ENCODE measurements at regions not wholly inside any gene's neighbourhood (a gene's known extent, or its start where the extent isn't known, plus 50 kb on each side); places are given as distances from the start of the nearest gene placed in this dataset.

DNA sequence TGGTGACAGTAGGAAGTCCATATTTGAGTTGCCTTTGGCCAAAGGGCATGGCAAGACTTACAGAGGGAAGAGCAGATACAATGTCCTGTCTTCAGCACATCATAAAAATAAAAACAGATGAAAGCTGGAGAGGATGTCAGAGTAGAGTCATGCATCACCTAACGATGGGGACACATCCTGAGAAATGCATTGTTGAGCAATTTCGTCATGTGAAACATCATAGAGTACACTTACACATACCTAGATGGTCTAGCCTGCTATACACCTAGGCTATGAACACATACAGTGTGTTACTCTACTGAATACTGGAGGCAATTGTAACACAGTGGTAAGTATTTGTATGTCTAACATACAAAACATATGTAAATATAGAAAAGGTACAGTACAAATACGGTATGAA, 75.6 kb downstream of the VEGFA start:
- no peak overlapping the region for H3K27ac ChIP-seq (ENCODE audit: low read length)
- no peak overlapping the region for H3K4me3 ChIP-seq (ENCODE audit: low read length)
- H3K4me1 ChIP-seq (ENCODE audit: insufficient read depth, low read length) = no peaks in the 10 kb centered on the region
- no peaks in the 10 kb centered on the region for H3K9me3 ChIP-seq (ENCODE audit: insufficient read depth, low read depth, low read length)
- no peaks in the 10 kb centered on the region for H3K36me3 ChIP-seq (ENCODE audit: insufficient read depth, low read depth, low read length)
- H3K9ac ChIP-seq (ENCODE audit: low read depth, low read length) = no peak overlapping the region
- no peaks in the 10 kb centered on the region for H3K27me3 ChIP-seq (ENCODE audit: insufficient read depth, low read length)

DNA sequence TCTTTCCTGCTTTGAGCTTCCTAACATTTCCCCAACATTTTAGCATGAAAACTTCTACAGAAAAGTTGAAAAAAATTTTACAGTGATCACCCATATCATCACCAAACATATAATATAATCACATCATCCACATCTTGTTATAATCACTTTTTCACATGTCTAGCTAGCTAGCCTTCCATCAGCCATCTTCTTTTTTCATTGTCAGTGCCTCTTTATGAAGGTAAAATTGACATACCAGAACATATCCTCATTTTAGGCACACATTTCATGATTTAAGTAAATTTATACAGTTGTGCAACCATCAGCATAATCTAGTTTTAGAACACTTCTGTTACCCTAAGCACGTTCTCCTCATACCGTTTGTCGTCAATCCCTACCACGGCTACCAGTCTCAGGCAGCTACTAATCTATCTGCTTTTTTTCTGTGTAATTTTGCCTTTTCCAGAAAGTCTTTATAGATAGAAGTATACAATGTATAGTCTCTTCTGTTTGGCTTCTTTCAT, 73.7 kb downstream of the VEGFA start:
- no peaks in the 10 kb centered on the region for H3K36me3 ChIP-seq (ENCODE audit: insufficient read depth, low read depth, low read length)
- no peak overlapping the region for H3K27ac ChIP-seq (ENCODE audit: low read length)
- H3K9me3 ChIP-seq (ENCODE audit: insufficient read depth, low read depth, low read length) = no peaks in the 10 kb centered on the region
- no peaks in the 10 kb centered on the region for H3K27me3 ChIP-seq (ENCODE audit: insufficient read depth, low read length)
- H3K4me3 ChIP-seq (ENCODE audit: low read length) = no peak overlapping the region
- H3K4me1 ChIP-seq (ENCODE audit: insufficient read depth, low read length) = no peaks in the 10 kb centered on the region
- H3K9ac ChIP-seq (ENCODE audit: low read depth, low read length) = no peak overlapping the region

DNA sequence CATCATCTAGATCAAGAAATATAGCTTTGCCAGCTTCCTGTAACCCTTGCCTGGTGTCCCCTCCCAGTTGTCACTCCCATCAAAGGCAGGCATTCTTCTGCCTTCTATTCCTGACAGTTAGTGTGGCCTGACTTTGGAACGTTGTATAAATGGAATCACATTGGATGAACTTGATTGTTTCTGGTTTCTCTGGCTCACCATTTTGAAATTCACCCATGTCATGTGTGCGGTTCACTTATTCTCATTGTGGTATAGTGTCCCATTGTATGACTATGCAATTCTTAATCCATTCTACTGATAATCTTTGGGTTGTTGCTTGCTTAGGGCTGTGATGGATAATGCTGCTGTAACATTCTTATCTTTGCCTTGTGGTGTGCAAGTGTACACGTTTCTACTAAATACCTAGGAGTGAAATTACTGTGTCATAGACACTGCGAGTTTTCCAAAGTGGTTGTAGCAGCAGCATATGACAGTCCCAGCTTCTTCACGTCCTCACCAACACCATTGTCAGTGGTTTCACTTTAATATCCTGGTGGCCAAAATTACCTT, 73.2 kb downstream of the VEGFA start:
- Histone ChIP-seq H3K9me3 (ENCODE audit: insufficient read depth, low read depth, low read length) (no peaks in the 10 kb centered on the region), H3K36me3 (ENCODE audit: insufficient read depth, low read depth, low read length) (no peaks in the 10 kb centered on the region), H3K4me1 (ENCODE audit: insufficient read depth, low read length) (no peaks in the 10 kb centered on the region), H3K27me3 (ENCODE audit: insufficient read depth, low read length) (no peaks in the 10 kb centered on the region), H3K27ac (ENCODE audit: low read length) (no peak overlapping the region), H3K4me3 (ENCODE audit: low read length) (no peak overlapping the region), H3K9ac (ENCODE audit: low read depth, low read length) (no peak overlapping the region)

DNA sequence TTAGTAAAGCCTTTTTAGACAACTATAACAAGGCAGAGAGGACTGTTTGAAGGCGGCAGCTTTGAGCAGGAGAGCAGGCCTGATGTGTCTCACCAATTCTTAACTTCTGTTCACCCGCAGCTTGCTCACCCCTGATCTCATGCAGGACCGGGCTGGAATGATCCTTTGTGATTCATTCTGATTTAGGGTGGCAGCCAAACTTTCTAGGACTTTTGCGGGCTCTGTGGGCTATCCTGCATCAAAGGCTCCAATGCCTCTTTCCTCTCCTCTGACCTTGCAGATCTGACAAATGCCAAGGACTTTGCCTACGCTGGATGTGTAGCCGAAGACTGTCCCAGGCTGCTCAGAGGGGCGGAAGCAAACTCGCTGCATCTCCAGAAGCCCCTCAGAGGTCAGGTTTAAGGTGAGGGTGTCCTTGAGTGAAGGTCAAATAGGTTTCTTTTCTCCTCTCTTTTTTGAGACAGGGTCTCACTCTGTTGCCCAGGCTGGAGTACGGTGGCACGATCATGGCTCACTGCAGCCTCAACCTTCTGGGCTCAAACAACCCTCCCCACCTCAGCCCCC, 72.3 kb downstream of the VEGFA start:
- Histone ChIP-seq H3K9me3 (ENCODE audit: insufficient read depth, low read depth, low read length) (no peaks in the 10 kb centered on the region), H3K36me3 (ENCODE audit: insufficient read depth, low read depth, low read length) (no peaks in the 10 kb centered on the region), H3K9ac (ENCODE audit: low read depth, low read length) (no peak overlapping the region), H3K4me3 (ENCODE audit: low read length) (no peak overlapping the region), H3K27me3 (ENCODE audit: insufficient read depth, low read length) (no peaks in the 10 kb centered on the region), H3K4me1 (ENCODE audit: insufficient read depth, low read length) (no peaks in the 10 kb centered on the region), H3K27ac (ENCODE audit: low read length) (no peak overlapping the region)

DNA sequence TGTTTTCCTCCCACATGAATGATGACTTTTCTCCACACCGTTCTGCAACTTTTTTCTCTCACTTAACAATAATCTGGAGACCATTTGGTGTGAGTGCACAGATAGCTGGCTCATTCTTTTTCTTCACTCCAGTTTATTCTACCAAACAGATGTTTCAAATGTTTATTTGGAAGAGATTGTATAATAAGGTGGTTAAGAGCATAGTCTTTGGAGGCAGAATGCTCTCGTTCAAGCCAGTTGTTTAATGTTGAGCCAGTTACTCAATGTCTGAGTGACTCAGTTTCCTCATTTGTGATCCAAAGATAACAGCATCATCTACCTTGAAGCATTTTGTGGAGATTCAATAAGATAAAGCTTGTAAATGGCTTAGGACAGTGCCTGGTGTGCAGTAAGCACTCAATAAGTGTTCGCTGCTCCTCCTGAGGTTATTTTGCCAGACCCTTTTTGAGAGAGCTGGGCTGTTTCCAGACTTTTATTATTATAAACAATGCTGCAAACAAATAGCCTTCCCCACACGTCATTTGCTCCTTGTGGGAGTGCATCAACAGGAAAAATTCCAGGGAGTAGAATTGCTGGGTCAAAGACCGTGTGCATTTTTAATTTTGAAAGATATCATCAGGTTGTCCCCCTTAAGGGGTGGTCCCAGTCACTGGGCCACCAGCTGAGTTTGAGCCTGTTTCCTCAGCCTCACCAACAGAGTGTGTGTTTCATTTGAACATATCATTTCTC, 70.6 kb downstream of the VEGFA start:
- no peak overlapping the region for H3K9ac ChIP-seq (ENCODE audit: low read depth, low read length)
- H3K36me3 ChIP-seq (ENCODE audit: insufficient read depth, low read depth, low read length) = no peaks in the 10 kb centered on the region
- H3K27me3 ChIP-seq (ENCODE audit: insufficient read depth, low read length) = no peaks in the 10 kb centered on the region
- H3K4me1 ChIP-seq (ENCODE audit: insufficient read depth, low read length) = no peaks in the 10 kb centered on the region
- no peaks in the 10 kb centered on the region for H3K9me3 ChIP-seq (ENCODE audit: insufficient read depth, low read depth, low read length)
- H3K27ac ChIP-seq (ENCODE audit: low read length) = no peak overlapping the region
- no peak overlapping the region for H3K4me3 ChIP-seq (ENCODE audit: low read length)

DNA sequence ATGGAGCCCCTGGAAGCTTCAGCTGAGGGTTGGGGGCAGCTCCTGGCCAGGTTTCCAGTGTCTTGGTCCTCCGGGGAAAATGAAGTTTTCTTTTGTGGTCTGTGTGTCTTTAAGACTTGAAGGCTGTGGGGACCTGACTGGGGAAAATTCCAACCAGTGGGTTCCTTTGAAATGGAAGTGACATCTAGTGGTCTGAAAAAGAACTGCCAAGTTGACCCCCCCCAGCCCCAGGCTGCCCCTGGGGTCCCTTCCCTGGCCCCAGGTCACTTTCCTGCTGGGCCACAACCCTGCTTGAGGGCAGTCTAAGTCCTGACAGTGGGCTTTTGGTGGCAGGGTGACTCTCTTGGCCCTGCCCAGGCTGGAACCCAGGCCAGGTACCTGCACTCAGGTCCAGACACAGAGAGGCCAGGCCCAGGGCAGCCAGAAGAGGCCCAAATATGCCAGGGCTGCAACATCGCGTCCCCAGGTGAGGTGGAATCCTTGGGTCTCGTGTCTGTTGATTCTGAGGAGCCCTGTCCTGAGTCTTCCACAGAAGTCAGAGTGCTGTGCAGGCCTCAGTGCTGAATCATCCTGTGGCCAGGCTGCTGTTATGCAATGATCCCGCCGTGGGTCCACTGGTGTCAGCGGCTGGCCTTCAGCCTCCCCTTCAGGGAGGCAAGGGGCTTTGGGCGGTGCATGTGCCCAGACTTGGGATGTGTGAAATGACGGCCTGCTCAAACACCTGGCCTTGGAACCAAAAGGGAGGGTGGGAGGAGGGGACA, 68.4 kb downstream of the VEGFA start:
- Histone ChIP-seq H3K4me1 (ENCODE audit: insufficient read depth, low read length) (no peaks in the 10 kb centered on the region), H3K36me3 (ENCODE audit: insufficient read depth, low read depth, low read length) (no peaks in the 10 kb centered on the region), H3K27me3 (ENCODE audit: insufficient read depth, low read length) (no peaks in the 10 kb centered on the region), H3K9me3 (ENCODE audit: insufficient read depth, low read depth, low read length) (no peaks in the 10 kb centered on the region), H3K27ac (ENCODE audit: low read length) (no peak overlapping the region), H3K4me3 (ENCODE audit: low read length) (no peak overlapping the region), H3K9ac (ENCODE audit: low read depth, low read length) (no peak overlapping the region)

DNA sequence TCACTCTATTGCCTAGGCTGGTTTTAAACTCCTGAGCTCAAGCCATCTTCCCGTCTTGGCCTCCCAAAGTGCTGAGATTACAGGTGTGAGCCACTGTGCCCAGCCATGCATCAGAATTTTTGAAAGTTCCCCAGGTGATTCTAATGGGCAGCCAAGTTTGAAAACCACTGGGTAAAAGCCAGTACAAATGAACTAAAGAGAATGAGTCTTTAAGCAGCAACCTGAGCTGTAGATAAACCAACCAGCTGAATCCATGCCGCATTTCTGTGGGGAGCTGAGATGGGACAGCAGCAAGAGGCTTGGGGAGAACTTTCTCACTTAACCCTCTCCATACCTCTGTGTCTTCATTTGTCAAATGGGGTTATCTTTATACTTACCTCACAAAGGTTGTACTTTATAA, 67.5 kb downstream of the VEGFA start:
- Histone ChIP-seq H3K9me3 (ENCODE audit: insufficient read depth, low read depth, low read length) (no peaks in the 10 kb centered on the region), H3K27me3 (ENCODE audit: insufficient read depth, low read length) (no peaks in the 10 kb centered on the region), H3K36me3 (ENCODE audit: insufficient read depth, low read depth, low read length) (no peaks in the 10 kb centered on the region), H3K4me1 (ENCODE audit: insufficient read depth, low read length) (no peaks in the 10 kb centered on the region), H3K9ac (ENCODE audit: low read depth, low read length) (no peak overlapping the region), H3K27ac (ENCODE audit: low read length) (no peak overlapping the region), H3K4me3 (ENCODE audit: low read length) (no peak overlapping the region)

DNA sequence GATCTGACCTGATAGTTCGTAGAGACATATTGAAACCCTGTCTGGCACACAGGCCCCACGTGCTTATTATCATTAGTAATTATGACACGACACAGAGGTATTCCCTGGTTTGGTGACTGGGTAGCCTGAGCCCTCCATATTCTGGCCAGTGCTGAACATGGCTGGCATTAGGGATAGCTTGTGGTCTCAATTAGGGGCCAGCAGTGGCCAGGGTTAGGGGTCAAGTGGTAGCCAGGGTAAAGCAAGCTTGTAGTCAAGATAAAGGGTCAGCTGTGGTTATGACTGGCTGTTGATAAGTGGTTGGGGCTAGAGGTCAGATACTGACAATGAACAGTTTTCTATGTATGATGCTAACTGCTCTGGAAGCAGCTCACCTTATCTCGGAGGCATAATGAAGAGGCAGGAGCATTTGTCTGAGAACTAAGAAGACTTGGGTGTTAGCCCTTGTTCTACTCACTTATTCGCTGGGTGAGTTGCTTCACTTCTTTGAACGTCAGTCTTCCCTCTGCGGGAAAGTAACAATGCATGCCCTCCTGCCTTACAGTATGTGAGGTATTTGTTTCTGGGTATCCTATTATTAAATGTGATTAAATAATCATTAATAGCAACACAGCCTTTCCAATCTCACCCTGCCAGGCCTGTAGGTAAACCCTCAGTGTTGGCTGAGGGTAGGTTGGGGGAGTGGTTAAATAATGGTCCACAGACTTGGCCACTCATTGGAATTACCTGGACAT, 66.7 kb downstream of the VEGFA start:
- H3K4me3 ChIP-seq (ENCODE audit: low read length) = no peak overlapping the region
- no peak overlapping the region for H3K9ac ChIP-seq (ENCODE audit: low read depth, low read length)
- H3K27me3 ChIP-seq (ENCODE audit: insufficient read depth, low read length) = no peaks in the 10 kb centered on the region
- no peaks in the 10 kb centered on the region for H3K36me3 ChIP-seq (ENCODE audit: insufficient read depth, low read depth, low read length)
- H3K27ac ChIP-seq (ENCODE audit: low read length) = no peak overlapping the region
- no peaks in the 10 kb centered on the region for H3K4me1 ChIP-seq (ENCODE audit: insufficient read depth, low read length)
- H3K9me3 ChIP-seq (ENCODE audit: insufficient read depth, low read depth, low read length) = no peaks in the 10 kb centered on the region

All from iPS-20b (cell line).